ENCODE measurements at regions not wholly inside any gene's neighbourhood (a gene's known extent, or its start where the extent isn't known, plus 50 kb on each side); places are given as distances from the start of the nearest gene placed in this dataset.
"Not testable (repeated sequence)": the region's sequence is repeated elsewhere in the genome, so short reads cannot be mapped to it uniquely, and the experiment has no call there.

DNA sequence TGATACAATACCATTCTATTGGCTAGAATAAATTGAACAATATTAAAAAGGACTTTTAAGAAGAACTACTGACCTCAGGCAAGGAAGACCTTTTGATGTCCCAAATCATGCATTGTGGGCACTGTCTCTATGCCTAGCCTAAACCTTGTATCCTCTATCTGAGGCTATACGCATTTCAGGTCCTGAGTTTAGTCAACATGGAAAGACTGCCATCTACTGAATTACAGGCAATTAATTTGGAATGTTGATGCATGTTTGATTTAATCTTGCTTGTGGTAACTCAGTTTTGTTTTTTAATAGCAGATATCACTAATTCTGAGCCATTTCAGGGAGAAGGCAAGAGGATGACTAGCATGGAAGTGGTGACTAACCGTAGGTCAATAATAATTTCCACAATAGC is 585.3 kb upstream of the CCNG1 start:
- no peaks in the 10 kb centered on the region for H3K27me3 Mint-ChIP-seq (ENCODE audit: low read depth)
- H3K4me1 Mint-ChIP-seq (ENCODE audit: low read depth), result no peaks in the 10 kb centered on the region
- peaks cover 31% of the 10 kb centered on the region for H3K9me3 Mint-ChIP-seq
- H3K27ac Mint-ChIP-seq, result no peak overlapping the region
- DNase-seq (ENCODE audit: low spot score), result no peak
- no peak overlapping the region for H3K4me3 Mint-ChIP-seq
- no peaks in the 10 kb centered on the region for H3K36me3 Mint-ChIP-seq (ENCODE audit: low read depth)

GRCh38 chr5:162858770-162859169 is 578.6 kb upstream of the CCNG1 start:
- no peak for DNase-seq (ENCODE audit: low spot score)
- no peak overlapping the region for H3K27ac Mint-ChIP-seq
- H3K4me1 Mint-ChIP-seq (ENCODE audit: low read depth), result no peaks in the 10 kb centered on the region
- no peaks in the 10 kb centered on the region for H3K27me3 Mint-ChIP-seq (ENCODE audit: low read depth)
- H3K9me3 Mint-ChIP-seq, result peaks cover 26% of the 10 kb centered on the region
- no peak overlapping the region for H3K4me3 Mint-ChIP-seq
- no peaks in the 10 kb centered on the region for H3K36me3 Mint-ChIP-seq (ENCODE audit: low read depth)

GRCh38 chr5:162870966-162871365 is 566.4 kb upstream of the CCNG1 start:
- Mint-ChIP-seq H3K27me3 (ENCODE audit: low read depth) (no peaks in the 10 kb centered on the region), H3K36me3 (ENCODE audit: low read depth) (no peaks in the 10 kb centered on the region), H3K4me1 (ENCODE audit: low read depth) (no peaks in the 10 kb centered on the region), H3K9me3 (peaks cover 20% of the 10 kb centered on the region), H3K4me3 (no peak overlapping the region), H3K27ac (no peak overlapping the region)
- no peak for DNase-seq (ENCODE audit: low spot score)

GRCh38 chr5:162882629-162883028 is 554.8 kb upstream of the CCNG1 start:
- DNase-seq (ENCODE audit: low spot score), result no peak
- Mint-ChIP-seq H3K36me3 (ENCODE audit: low read depth) (no peaks in the 10 kb centered on the region), H3K4me1 (ENCODE audit: low read depth) (no peaks in the 10 kb centered on the region), H3K4me3 (no peak overlapping the region), H3K9me3 (peaks cover 25% of the 10 kb centered on the region), H3K27me3 (ENCODE audit: low read depth) (no peaks in the 10 kb centered on the region), H3K27ac (no peak overlapping the region)

DNA sequence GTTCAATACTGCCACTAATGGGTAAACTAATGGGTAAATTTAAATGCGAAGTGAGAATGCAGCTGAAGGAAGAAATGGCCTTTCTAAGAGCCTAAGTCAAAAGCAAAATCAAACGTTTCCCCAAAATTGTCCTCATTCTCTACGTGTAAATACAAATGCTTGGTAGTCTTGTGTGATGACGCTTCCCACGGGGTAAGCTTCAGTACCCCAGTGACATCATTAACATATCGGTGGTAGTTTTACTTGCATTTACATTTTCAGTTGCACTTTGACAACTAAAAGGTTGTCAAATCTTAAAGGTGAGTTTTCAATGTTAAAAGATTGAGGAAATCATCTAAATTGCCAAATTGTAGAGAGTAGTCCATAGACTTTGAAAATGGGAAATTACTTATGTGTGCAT is 550.7 kb upstream of the CCNG1 start:
- Mint-ChIP-seq H3K36me3 (ENCODE audit: low read depth) (no peaks in the 10 kb centered on the region), H3K4me1 (ENCODE audit: low read depth) (no peaks in the 10 kb centered on the region), H3K4me3 (no peak overlapping the region), H3K9me3 (peaks cover 9% of the 10 kb centered on the region), H3K27me3 (ENCODE audit: low read depth) (no peaks in the 10 kb centered on the region), H3K27ac (no peak overlapping the region)
- no peak for DNase-seq (ENCODE audit: low spot score)

- H3K4me1 Mint-ChIP-seq (ENCODE audit: low read depth), result no peaks in the 10 kb centered on the region
- peaks cover 4% of the 10 kb centered on the region for H3K9me3 Mint-ChIP-seq
These were observed 549.1 kb upstream of the CCNG1 start for GRCh38 chr5:162888268-162888667.

DNA sequence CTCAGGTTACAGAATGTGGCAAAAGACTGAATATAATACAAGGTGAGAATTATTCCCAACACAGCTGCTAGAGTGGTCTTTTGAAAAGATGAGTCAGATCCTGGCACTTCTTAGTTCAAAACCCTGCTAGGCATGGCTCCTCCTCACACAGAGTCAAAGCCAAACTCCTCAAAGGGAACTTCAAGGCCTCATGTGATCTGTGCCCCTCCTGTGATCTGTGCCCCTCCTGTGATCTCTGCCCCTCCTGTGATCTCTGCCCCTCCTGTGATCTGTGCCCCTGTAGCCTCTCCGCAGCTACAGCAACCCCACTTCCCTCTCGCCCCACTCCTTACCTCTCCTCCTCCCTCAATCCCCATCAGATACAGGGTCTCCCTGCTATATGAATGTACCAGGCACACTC is 525.5 kb upstream of the CCNG1 start:
- Mint-ChIP-seq H3K27me3 (ENCODE audit: low read depth) (no peaks in the 10 kb centered on the region), H3K4me3 (no peak overlapping the region), H3K9me3 (peaks cover under 1% of the 10 kb centered on the region), H3K4me1 (ENCODE audit: low read depth) (no peaks in the 10 kb centered on the region), H3K36me3 (ENCODE audit: low read depth) (no peaks in the 10 kb centered on the region), H3K27ac (no peak overlapping the region)
- DNase-seq (ENCODE audit: low spot score), result no peak

More at GRCh38 chr5:162888268-162888667, 549.1 kb upstream of the CCNG1 start:
- DNase-seq (ENCODE audit: low spot score), result no peak
- Mint-ChIP-seq H3K27ac (no peak overlapping the region), H3K36me3 (ENCODE audit: low read depth) (no peaks in the 10 kb centered on the region), H3K27me3 (ENCODE audit: low read depth) (no peaks in the 10 kb centered on the region), H3K4me3 (no peak overlapping the region)

- H3K36me3 Mint-ChIP-seq (ENCODE audit: low read depth), result no peaks in the 10 kb centered on the region
- no peak overlapping the region for H3K4me3 Mint-ChIP-seq
- H3K4me1 Mint-ChIP-seq (ENCODE audit: low read depth), result no peaks in the 10 kb centered on the region
- H3K27me3 Mint-ChIP-seq (ENCODE audit: low read depth), result no peaks in the 10 kb centered on the region
- peaks cover 29% of the 10 kb centered on the region for H3K9me3 Mint-ChIP-seq
- DNase-seq (ENCODE audit: low spot score), result no peak
- no peak overlapping the region for H3K27ac Mint-ChIP-seq
These were observed 521.0 kb upstream of the CCNG1 start for GRCh38 chr5:162916368-162916767.

GRCh38 chr5:162929104-162929503 is 508.3 kb upstream of the CCNG1 start:
- Mint-ChIP-seq H3K27me3 (ENCODE audit: low read depth) (no peaks in the 10 kb centered on the region), H3K27ac (no peak overlapping the region), H3K4me3 (no peak overlapping the region), H3K9me3 (peaks cover 18% of the 10 kb centered on the region), H3K36me3 (ENCODE audit: low read depth) (no peaks in the 10 kb centered on the region), H3K4me1 (ENCODE audit: low read depth) (no peaks in the 10 kb centered on the region)
- DNase-seq (ENCODE audit: low spot score), result no peak

DNA sequence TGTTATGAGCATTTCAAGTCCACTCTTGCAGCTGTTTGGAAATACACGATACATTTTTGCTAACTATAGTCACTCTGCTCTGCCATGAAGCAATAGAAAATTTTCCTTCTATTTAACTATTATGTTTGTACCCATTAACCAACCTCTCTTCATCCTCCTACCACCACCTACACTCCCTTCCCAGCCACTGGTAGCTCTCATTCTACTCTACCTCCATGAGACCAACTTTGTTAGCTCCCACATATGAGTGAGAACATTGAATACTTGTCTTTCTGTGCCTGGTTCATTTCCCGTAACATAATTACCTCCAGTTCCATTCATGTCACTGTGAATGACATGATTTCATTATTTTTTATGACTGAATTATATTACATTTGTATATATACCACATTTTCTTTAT is 505.9 kb upstream of the CCNG1 start:
- Mint-ChIP-seq H3K27me3 (ENCODE audit: low read depth) (no peaks in the 10 kb centered on the region), H3K9me3 (peaks cover 25% of the 10 kb centered on the region), H3K36me3 (ENCODE audit: low read depth) (no peaks in the 10 kb centered on the region), H3K4me3 (no peak overlapping the region), H3K27ac (no peak overlapping the region), H3K4me1 (ENCODE audit: low read depth) (no peaks in the 10 kb centered on the region)
- no peak for DNase-seq (ENCODE audit: low spot score)

GRCh38 chr5:162939991-162940390 is 497.4 kb upstream of the CCNG1 start:
- H3K36me3 Mint-ChIP-seq (ENCODE audit: low read depth), result no peaks in the 10 kb centered on the region
- H3K9me3 Mint-ChIP-seq, result peaks cover 30% of the 10 kb centered on the region
- DNase-seq (ENCODE audit: low spot score), result no peak
- H3K27me3 Mint-ChIP-seq (ENCODE audit: low read depth), result no peaks in the 10 kb centered on the region
- no peak overlapping the region for H3K27ac Mint-ChIP-seq
- no peak overlapping the region for H3K4me3 Mint-ChIP-seq
- no peaks in the 10 kb centered on the region for H3K4me1 Mint-ChIP-seq (ENCODE audit: low read depth)

DNA sequence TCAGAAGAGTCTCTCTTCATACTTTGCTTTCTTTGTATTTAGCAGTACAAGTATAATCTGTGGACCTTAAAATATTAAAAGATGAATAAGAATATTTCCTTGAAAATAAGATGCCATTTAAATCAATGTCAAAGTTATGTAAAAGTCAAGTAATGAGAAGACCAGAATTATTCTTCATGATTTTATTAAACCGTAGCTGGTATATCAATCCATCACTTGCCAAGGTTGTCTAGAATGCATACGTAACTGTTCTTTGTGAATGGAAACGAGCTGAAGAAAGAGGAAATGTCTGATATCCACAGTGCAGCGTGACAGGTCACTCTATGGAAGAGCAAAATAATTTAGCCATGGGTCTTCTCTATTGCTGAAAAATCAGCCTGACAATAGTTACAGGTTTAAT is 488.7 kb upstream of the CCNG1 start:
- no peak overlapping the region for H3K27ac Mint-ChIP-seq
- H3K9me3 Mint-ChIP-seq, result peaks cover 20% of the 10 kb centered on the region
- H3K4me3 Mint-ChIP-seq, result no peak overlapping the region
- no peaks in the 10 kb centered on the region for H3K27me3 Mint-ChIP-seq (ENCODE audit: low read depth)
- H3K36me3 Mint-ChIP-seq (ENCODE audit: low read depth), result no peaks in the 10 kb centered on the region
- no peak for DNase-seq (ENCODE audit: low spot score)
- no peaks in the 10 kb centered on the region for H3K4me1 Mint-ChIP-seq (ENCODE audit: low read depth)

DNA sequence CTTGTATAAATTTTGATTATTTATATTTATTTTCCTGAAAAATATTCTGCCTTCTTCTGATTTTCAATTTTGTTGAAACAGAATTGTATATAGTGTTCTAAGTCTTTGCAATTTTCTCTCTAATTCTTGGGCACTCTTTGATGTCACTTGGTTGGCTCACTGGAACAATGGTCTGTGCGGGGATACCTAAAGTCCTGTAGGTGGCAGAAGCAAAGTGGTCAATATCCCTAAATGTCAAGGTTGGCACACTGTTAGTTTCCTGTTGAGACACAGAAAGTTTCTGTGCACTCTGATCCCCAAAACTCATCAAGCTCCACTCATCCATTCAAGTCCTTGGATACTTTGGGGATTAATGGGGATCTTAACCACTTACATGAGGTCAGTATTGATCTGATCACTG is 480.8 kb upstream of the CCNG1 start:
- Mint-ChIP-seq H3K4me3 (no peak overlapping the region), H3K4me1 (ENCODE audit: low read depth) (no peaks in the 10 kb centered on the region), H3K9me3 (peaks cover 12% of the 10 kb centered on the region), H3K27me3 (ENCODE audit: low read depth) (no peaks in the 10 kb centered on the region), H3K27ac (no peak overlapping the region), H3K36me3 (ENCODE audit: low read depth) (no peaks in the 10 kb centered on the region)
- no peak for DNase-seq (ENCODE audit: low spot score)

GRCh38 chr5:162964144-162964543 is 473.3 kb upstream of the CCNG1 start:
- H3K9me3 Mint-ChIP-seq, result peaks cover 14% of the 10 kb centered on the region
- H3K4me3 Mint-ChIP-seq; DNase-seq (ENCODE audit: low spot score); H3K27me3 Mint-ChIP-seq (ENCODE audit: low read depth); H3K4me1 Mint-ChIP-seq (ENCODE audit: low read depth); H3K36me3 Mint-ChIP-seq (ENCODE audit: low read depth); H3K27ac Mint-ChIP-seq: not testable (repeated sequence)

DNA sequence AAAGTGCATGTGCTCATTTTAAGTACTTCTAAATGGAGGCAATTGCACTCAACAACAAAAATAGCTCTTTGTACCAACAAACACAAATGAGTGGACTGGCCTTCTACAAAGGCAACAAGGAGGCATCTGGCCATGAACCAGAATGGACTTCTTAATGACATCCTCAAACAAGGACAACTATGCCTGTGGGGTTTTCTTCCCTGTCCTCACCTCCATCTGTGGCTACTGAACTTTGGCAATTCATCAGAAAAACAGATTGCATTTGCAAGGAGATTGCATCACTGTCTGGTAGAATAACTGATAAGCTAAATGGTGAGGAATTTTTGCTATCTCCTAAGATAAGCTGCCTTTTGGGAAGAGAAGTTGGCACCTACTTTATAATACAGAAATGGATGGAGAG is 447.3 kb upstream of the CCNG1 start:
- Mint-ChIP-seq H3K4me1 (ENCODE audit: low read depth) (no peaks in the 10 kb centered on the region), H3K36me3 (ENCODE audit: low read depth) (no peaks in the 10 kb centered on the region), H3K9me3 (peaks cover 7% of the 10 kb centered on the region), H3K27me3 (ENCODE audit: low read depth) (no peaks in the 10 kb centered on the region), H3K4me3 (no peak overlapping the region), H3K27ac (no peak overlapping the region)
- no peak for DNase-seq (ENCODE audit: low spot score)

Measured in T-helper 2 cell treated with Interferon-gamma antibody and Interleukin-4, amounts not matched to agents 5 μg/mL and 100 μg/mL, for 36 hours (primary cell).